H9 (cell line): ENCODE measurements at regions not wholly inside any gene's neighbourhood (a gene's known extent, or its start where the extent isn't known, plus 50 kb on each side); places are given as distances from the start of the nearest gene placed in this dataset.

ENCODE experiments used
- DNase-seq: peaks from one replicate; pipeline ENCODE4 v3.0.0-alpha.2; 2017
- H2AFZ ChIP-seq: one replicate; pipeline ENCODE4 v1.6.1; 2013; ENCODE audit warnings: mild to moderate bottlenecking, low read length, control low read depth, moderate library complexity
- H2AK5ac ChIP-seq: 2 replicates; pipeline ENCODE4 v1.6.1; 2013; ENCODE audit warnings: low read length, control low read depth, mixed read lengths; ENCODE audit not compliant: insufficient read length
- H2BK120ac ChIP-seq: one replicate; pipeline ENCODE4 v1.6.1; 2013; ENCODE audit warnings: low read depth, mild to moderate bottlenecking, low read length, control low read depth, inconsistent platforms; ENCODE audit not compliant: poor library complexity, severe bottlenecking
- H2BK12ac ChIP-seq: 2 replicates; pipeline ENCODE4 v1.6.1; 2013; ENCODE audit warnings: low read length, control low read depth, mixed read lengths, low read depth; ENCODE audit not compliant: insufficient read length
- H2BK15ac ChIP-seq: 2 replicates; pipeline ENCODE4 v1.6.1; 2013; ENCODE audit warnings: low read depth, low read length, control low read depth
- H2BK20ac ChIP-seq: one replicate; pipeline ENCODE4 v1.6.1; 2013; ENCODE audit warnings: low read depth, mild to moderate bottlenecking, low read length, control low read depth, inconsistent platforms; ENCODE audit not compliant: poor library complexity, severe bottlenecking
- H2BK5ac ChIP-seq: 2 replicates; pipeline ENCODE4 v1.6.1; 2013; ENCODE audit warnings: low read length, control low read depth, mixed read lengths; ENCODE audit not compliant: insufficient read length
- H3K14ac ChIP-seq: 2 replicates; pipeline ENCODE4 v1.6.1; 2013; ENCODE audit warnings: low read length, control low read depth; ENCODE audit not compliant: insufficient read depth
- H3K18ac ChIP-seq: 2 replicates; pipeline ENCODE4 v1.6.1; 2013; ENCODE audit warnings: low read depth, mild to moderate bottlenecking, mixed read lengths, low read length, control low read depth; ENCODE audit not compliant: insufficient read length
- H3K23ac ChIP-seq: 2 replicates; pipeline ENCODE4 v1.6.1; 2013; ENCODE audit warnings: low read length, control low read depth, mixed read lengths, low read depth; ENCODE audit not compliant: insufficient read length
- H3K23me2 ChIP-seq: 2 replicates; pipeline ENCODE4 v1.6.1; 2013; ENCODE audit warnings: low read depth, mild to moderate bottlenecking, mixed read lengths, low read length, control low read depth; ENCODE audit not compliant: insufficient read length, poor library complexity, severe bottlenecking
- H3K27ac ChIP-seq: 2 replicates; pipeline ENCODE4 v1.5.1; 2013; ENCODE audit warnings: low read length, control low read depth, mixed read lengths, low read depth; ENCODE audit not compliant: insufficient read length
- H3K27me3 ChIP-seq: 2 replicates; pipeline ENCODE4 v1.6.1; 2013; ENCODE audit warnings: low read length, control low read depth, inconsistent platforms; ENCODE audit not compliant: insufficient read depth
- H3K4ac ChIP-seq: 2 replicates; pipeline ENCODE4 v1.6.1; 2013; ENCODE audit warnings: low read depth, mild to moderate bottlenecking, control low read depth, inconsistent platforms, low read length, moderate library complexity
- H3K4me1 ChIP-seq: 2 replicates; pipeline ENCODE4 v1.6.1; 2013; ENCODE audit warnings: low read length, control low read depth, inconsistent platforms; ENCODE audit not compliant: insufficient read depth
- H3K4me2 ChIP-seq: 2 replicates; pipeline ENCODE4 v1.6.1; 2013; ENCODE audit warnings: low read length, control low read depth, mixed read lengths; ENCODE audit not compliant: insufficient read length, insufficient read depth
- H3K56ac ChIP-seq: 2 replicates; pipeline ENCODE4 v1.6.1; 2013; ENCODE audit warnings: low read depth, mild to moderate bottlenecking, mixed read lengths, low read length, control low read depth; ENCODE audit not compliant: insufficient read length
- H3K79me1 ChIP-seq: 2 replicates; pipeline ENCODE4 v1.6.1; 2013; ENCODE audit warnings: low read depth, mild to moderate bottlenecking, moderate library complexity, low read length, control low read depth, inconsistent platforms; ENCODE audit not compliant: insufficient read depth, poor library complexity, severe bottlenecking
- H3K79me2 ChIP-seq: 2 replicates; pipeline ENCODE4 v1.6.1; 2013; ENCODE audit warnings: low read length, control low read depth, inconsistent platforms; ENCODE audit not compliant: insufficient read depth
- H3K9ac ChIP-seq: 2 replicates; pipeline ENCODE4 v1.6.1; 2013; ENCODE audit warnings: low read length, control low read depth, mixed read lengths; ENCODE audit not compliant: insufficient read length; ENCODE audit errors: extremely low read depth
- H3K9me3 ChIP-seq: one replicate; pipeline ENCODE4 v1.6.1; 2013; ENCODE audit warnings: low read depth, low read length, inconsistent platforms; ENCODE audit not compliant: control insufficient read depth
- H3T11ph ChIP-seq: one replicate; pipeline ENCODE4 v1.6.1; 2013; ENCODE audit warnings: mild to moderate bottlenecking, low read length, control low read depth, inconsistent platforms
- H4K20me1 ChIP-seq: one replicate; pipeline ENCODE4 v1.6.1; 2013; ENCODE audit not compliant: control insufficient read depth, insufficient read length, insufficient read depth
- H4K5ac ChIP-seq: 2 replicates; pipeline ENCODE4 v1.6.1; 2013; ENCODE audit warnings: low read depth, mild to moderate bottlenecking, mixed read lengths, low read length, control low read depth; ENCODE audit not compliant: insufficient read length
- H4K8ac ChIP-seq: replicated peaks from 2 replicates; pipeline ENCODE4 v1.6.1; 2013; ENCODE audit warnings: low read length, control low read depth, mixed read lengths, low read depth; ENCODE audit not compliant: insufficient read length
- H4K91ac ChIP-seq: 2 replicates; pipeline ENCODE4 v1.6.1; 2013; ENCODE audit warnings: low read depth, mild to moderate bottlenecking, moderate library complexity, mixed read lengths, low read length, control low read depth; ENCODE audit not compliant: insufficient read length
- H3K27ac Mint-ChIP-seq, 3 experiments: 2 replicates in 2 of 3; 3 replicates in 1 of 3; pipeline ENCODE4 v1.8.0; 2020 to 2021; ENCODE audit warnings: mixed read lengths in 3 of 3, mild to moderate bottlenecking in 1 of 3, moderate library complexity in 1 of 3
- H3K27me3 Mint-ChIP-seq: 2 replicates; pipeline ENCODE4 v1.8.0; 2021; ENCODE audit warnings: low read depth, mild to moderate bottlenecking, moderate library complexity, mixed read lengths
- H3K36me3 Mint-ChIP-seq, 3 experiments: 2 replicates in 2 of 3; 3 replicates in 1 of 3; pipeline ENCODE4 v1.8.0; 2020 to 2021; ENCODE audit warnings: low read depth in 3 of 3, mixed read lengths in 3 of 3; ENCODE audit not compliant: insufficient read depth in 1 of 3
- H3K4me1 Mint-ChIP-seq, 2 experiments: 2 replicates each; pipeline ENCODE4 v1.8.0; 2020; ENCODE audit warnings: mixed read lengths in 2 of 2
- H3K4me3 Mint-ChIP-seq, 2 experiments: 2 replicates in 1 of 2; 3 replicates in 1 of 2; pipeline ENCODE4 v1.8.0; 2020 to 2021; ENCODE audit warnings: mild to moderate bottlenecking in 2 of 2, mixed read lengths in 2 of 2, moderate library complexity in 1 of 2
- H3K9me3 Mint-ChIP-seq, 2 experiments: 2 replicates in 1 of 2; 3 replicates in 1 of 2; pipeline ENCODE4 v1.8.0; 2020; ENCODE audit warnings: mild to moderate bottlenecking in 2 of 2, mixed read lengths in 2 of 2, moderate library complexity in 1 of 2
- CTCF ChIP-seq: fragments of 200-600 bp; sonication (generic); conservative IDR thresholded peaks from 3 replicates; pipeline ENCODE4 v1.8.0; 2021; ENCODE audit warnings: antibody characterized with exemption, mild to moderate bottlenecking

- H3K9me3 ChIP-seq = no peaks in the 10 kb centered on the region
- no peak overlapping the region for H3K14ac ChIP-seq
- H2BK12ac ChIP-seq = no peak overlapping the region
- H4K8ac ChIP-seq = no peak overlapping the region
- no peaks in the 10 kb centered on the region for H4K20me1 ChIP-seq
- H3K56ac ChIP-seq = no peak overlapping the region
- no peak overlapping the region for H4K5ac ChIP-seq
- H3K4me1 ChIP-seq = no peaks in the 10 kb centered on the region; the same call in 1 of the 2 replicates
- no peak overlapping the region for H2AK5ac ChIP-seq
- no peak overlapping the region for H3T11ph ChIP-seq
- H3K23ac ChIP-seq = no peak overlapping the region
- Mint-ChIP-seq H3K27me3 (no peaks in the 10 kb centered on the region), H3K27ac (no peak overlapping the region), H3K4me3 (no peak overlapping the region), H3K36me3 (no peaks in the 10 kb centered on the region), H3K4me1 (peaks cover 5 to 9% of the 10 kb centered on the region in 2 experiments), H3K9me3 (no peaks in the 10 kb centered on the region)
- TF ChIP-seq CTCF = no peak
- H3K27ac ChIP-seq = no peak overlapping the region
- H3K4me2 ChIP-seq = no peak overlapping the region
- no peak overlapping the region for H4K91ac ChIP-seq
- H3K18ac ChIP-seq = no peak overlapping the region
- no peak overlapping the region for H2BK120ac ChIP-seq
- H3K27me3 ChIP-seq = no peaks in the 10 kb centered on the region
- DNase-seq = no peak
- no peak overlapping the region for H3K9ac ChIP-seq
- no peak overlapping the region for H2AFZ ChIP-seq
- no peaks in the 10 kb centered on the region for H3K23me2 ChIP-seq
- no peak overlapping the region for H2BK15ac ChIP-seq
- no peak overlapping the region for H2BK20ac ChIP-seq
- H3K79me2 ChIP-seq = no peaks in the 10 kb centered on the region
- no peaks in the 10 kb centered on the region for H3K79me1 ChIP-seq
- H3K4ac ChIP-seq = no peak overlapping the region
- no peak overlapping the region for H2BK5ac ChIP-seq
These were observed 250.8 kb downstream of the SLC6A15 start for GRCh38 chr12:84661786-84662185.
